HFFc6 (cell line): ENCODE measurements at regions not wholly inside any gene's neighbourhood (a gene's known extent, or its start where the extent isn't known, plus 50 kb on each side); places are given as distances from the start of the nearest gene placed in this dataset.
A peak's percentile ranks its signal among the peaks of the same experiment; 100 is the strongest.

ENCODE experiments used
- DNase-seq: peaks from one replicate; pipeline ENCODE4 v3.0.0-alpha.2; 2018
- H3K27ac Mint-ChIP-seq: 2 replicates; pipeline ENCODE4 v1.8.0; 2020; ENCODE audit warnings: mild to moderate bottlenecking, mixed read lengths
- H3K27me3 Mint-ChIP-seq: 2 replicates; pipeline ENCODE4 v1.8.0; 2021; ENCODE audit warnings: mild to moderate bottlenecking, moderate library complexity, mixed read lengths; ENCODE audit not compliant: insufficient read depth
- H3K36me3 Mint-ChIP-seq: 2 replicates; pipeline ENCODE4 v1.8.0; 2021; ENCODE audit warnings: low read depth, mixed read lengths
- H3K4me1 Mint-ChIP-seq: 2 replicates; pipeline ENCODE4 v1.8.0; 2020; ENCODE audit warnings: low read depth, mixed read lengths
- H3K4me3 Mint-ChIP-seq: 2 replicates; pipeline ENCODE4 v1.8.0; 2020; ENCODE audit warnings: mild to moderate bottlenecking, moderate library complexity, mixed read lengths
- H3K9me3 Mint-ChIP-seq: 2 replicates; pipeline ENCODE4 v1.8.0; 2020; ENCODE audit warnings: mild to moderate bottlenecking, mixed read lengths
- TF ChIP-seq, protein P1 (sequence below): fragments of 200-600 bp; sonication (generic); IDR thresholded peaks from 2 replicates; pipeline ENCODE4 v1.5.0; 2021; ENCODE audit warnings: antibody characterized with exemption, mild to moderate bottlenecking

DNA sequence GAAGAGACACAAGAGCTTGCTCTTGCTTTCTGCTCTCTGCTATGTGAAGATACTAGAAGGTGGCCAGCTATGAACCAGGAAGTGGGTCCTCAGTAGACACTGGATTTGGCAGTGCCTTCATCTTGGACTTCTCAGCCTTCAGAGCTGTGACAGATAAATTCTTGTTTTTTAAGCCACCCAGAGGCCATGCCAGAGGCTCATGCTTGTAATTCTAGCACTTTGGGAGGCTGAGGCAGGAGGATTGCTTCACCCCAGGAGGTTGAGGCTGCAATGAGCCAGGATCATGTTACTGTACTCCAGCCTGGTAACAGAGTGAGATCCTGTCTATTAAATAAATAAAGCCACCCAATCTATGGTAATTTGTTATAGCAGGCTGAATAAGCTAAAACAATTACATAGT lies 185.5 kb upstream of the SALL4 start:
- no peak for DNase-seq
- Mint-ChIP-seq H3K4me3 (no peak overlapping the region), H3K27me3 (peaks cover 2% of the 10 kb centered on the region), H3K36me3 (no peaks in the 10 kb centered on the region), H3K9me3 (no peaks in the 10 kb centered on the region), H3K27ac (no peak overlapping the region), H3K4me1 (peaks cover 16% of the 10 kb centered on the region)
- TF ChIP-seq, protein P1, sequence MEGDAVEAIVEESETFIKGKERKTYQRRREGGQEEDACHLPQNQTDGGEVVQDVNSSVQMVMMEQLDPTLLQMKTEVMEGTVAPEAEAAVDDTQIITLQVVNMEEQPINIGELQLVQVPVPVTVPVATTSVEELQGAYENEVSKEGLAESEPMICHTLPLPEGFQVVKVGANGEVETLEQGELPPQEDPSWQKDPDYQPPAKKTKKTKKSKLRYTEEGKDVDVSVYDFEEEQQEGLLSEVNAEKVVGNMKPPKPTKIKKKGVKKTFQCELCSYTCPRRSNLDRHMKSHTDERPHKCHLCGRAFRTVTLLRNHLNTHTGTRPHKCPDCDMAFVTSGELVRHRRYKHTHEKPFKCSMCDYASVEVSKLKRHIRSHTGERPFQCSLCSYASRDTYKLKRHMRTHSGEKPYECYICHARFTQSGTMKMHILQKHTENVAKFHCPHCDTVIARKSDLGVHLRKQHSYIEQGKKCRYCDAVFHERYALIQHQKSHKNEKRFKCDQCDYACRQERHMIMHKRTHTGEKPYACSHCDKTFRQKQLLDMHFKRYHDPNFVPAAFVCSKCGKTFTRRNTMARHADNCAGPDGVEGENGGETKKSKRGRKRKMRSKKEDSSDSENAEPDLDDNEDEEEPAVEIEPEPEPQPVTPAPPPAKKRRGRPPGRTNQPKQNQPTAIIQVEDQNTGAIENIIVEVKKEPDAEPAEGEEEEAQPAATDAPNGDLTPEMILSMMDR = no peak

DNA sequence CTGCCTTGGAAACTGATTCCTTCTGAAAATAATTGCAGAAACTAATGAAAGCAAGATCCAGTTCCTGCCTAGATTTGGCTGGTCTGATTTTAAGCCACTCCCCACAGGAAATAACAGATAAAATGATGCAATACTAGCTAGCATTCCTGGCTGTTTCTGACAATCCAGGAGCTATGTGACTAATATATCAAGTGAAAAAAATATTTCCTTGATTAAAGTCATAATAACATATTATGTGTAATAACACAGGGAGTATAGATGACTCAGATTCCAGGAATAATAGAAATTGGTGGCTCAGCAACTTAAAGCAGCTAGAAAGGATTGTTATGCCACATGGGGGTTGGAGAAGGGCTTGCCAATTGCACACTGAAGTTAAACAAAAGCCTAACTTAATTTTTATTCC lies 182.7 kb upstream of the SALL4 start:
- Mint-ChIP-seq H3K27ac (peak overlapping the region; percentile 59), H3K27me3 (peaks cover 2% of the 10 kb centered on the region), H3K4me3 (peak overlapping the region; percentile 12; the same call in 1 of the 2 replicates), H3K9me3 (no peaks in the 10 kb centered on the region), H3K4me1 (peaks cover 16% of the 10 kb centered on the region), H3K36me3 (no peaks in the 10 kb centered on the region)
- DNase-seq = peak; percentile 96
- TF ChIP-seq, protein P1 = no peak

DNA sequence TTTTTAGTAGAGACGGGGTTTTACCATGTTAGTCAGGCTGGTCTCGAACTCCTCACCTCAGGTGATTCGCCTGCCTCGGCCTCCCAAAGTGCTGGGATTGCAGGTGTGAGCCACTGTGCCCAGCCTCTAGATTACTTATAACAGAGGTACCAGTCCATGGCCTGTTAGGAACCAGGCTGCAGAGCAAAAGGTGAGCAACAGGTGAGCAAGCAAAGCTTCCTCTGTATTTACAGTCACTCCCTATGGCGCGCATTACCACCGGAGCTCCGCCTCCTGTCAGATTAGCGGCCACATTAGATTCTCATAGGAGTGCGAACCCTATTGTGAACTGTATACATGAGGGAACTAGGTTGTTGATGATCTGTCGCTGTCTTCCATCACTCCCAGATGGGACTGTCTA lies 178.0 kb upstream of the SALL4 start:
- peaks cover 2% of the 10 kb centered on the region; the same call in 1 of the 2 replicates for H3K27me3 Mint-ChIP-seq
- H3K36me3 Mint-ChIP-seq = peaks cover 4% of the 10 kb centered on the region
- no peak overlapping the region for H3K4me3 Mint-ChIP-seq
- DNase-seq = no peak
- no peak overlapping the region for H3K27ac Mint-ChIP-seq
- H3K4me1 Mint-ChIP-seq = peaks cover 9% of the 10 kb centered on the region
- peaks cover 8% of the 10 kb centered on the region for H3K9me3 Mint-ChIP-seq
- TF ChIP-seq, protein P1 = no peak

DNA sequence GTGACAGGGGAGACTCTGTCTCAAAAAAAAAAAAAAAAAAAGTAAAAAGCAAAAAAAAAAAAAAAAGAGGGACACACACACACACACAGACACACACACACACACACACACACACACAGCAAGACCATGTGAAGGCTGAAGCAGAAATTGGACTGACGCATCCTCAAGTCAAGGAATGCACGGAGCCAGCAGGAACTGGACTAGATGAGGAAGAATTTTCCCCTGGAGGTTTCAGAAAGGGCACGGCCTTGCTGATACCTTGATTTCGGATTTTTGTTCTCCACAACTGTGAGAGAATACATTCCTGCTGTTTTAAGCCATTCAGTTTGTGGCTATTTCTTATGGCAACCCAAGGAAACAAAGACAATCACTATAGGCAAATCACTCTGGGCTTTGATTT lies 176.9 kb upstream of the SALL4 start:
- Mint-ChIP-seq H3K36me3 (peaks cover 4% of the 10 kb centered on the region), H3K4me3 (no peak overlapping the region), H3K9me3 (peaks cover 8% of the 10 kb centered on the region), H3K4me1 (no peaks in the 10 kb centered on the region), H3K27ac (no peak overlapping the region), H3K27me3 (peaks cover 2% of the 10 kb centered on the region; the same call in 1 of the 2 replicates)
- no peak for DNase-seq
- TF ChIP-seq, protein P1 = no peak

DNA sequence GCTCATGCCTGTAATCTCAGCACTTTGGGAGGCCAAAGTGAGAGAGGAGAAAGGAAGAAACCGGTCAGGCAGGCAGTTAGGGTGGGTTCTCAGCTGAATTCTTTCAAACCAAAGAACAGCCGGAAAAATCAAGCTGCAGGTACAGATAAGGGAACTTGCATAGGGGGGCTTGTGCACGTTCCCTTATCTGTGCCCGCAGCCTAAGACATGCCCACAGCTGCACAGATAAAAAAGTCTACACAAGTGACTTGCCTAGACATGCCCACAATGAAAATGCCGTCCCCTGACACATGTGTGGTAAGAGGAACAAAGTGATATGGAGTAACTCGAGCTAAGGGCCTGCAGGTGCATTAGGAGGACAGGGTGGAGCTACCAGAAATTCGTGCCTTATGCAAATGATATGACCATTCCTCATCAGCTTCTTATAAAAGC lies 175.8 kb upstream of the SALL4 start:
- Mint-ChIP-seq H3K36me3 (peaks cover 4% of the 10 kb centered on the region), H3K27ac (no peak overlapping the region), H3K4me3 (no peak overlapping the region), H3K9me3 (peaks cover 8% of the 10 kb centered on the region), H3K4me1 (no peaks in the 10 kb centered on the region), H3K27me3 (peaks cover 2% of the 10 kb centered on the region; the same call in 1 of the 2 replicates)
- no peak for DNase-seq
- TF ChIP-seq, protein P1 = no peak

DNA sequence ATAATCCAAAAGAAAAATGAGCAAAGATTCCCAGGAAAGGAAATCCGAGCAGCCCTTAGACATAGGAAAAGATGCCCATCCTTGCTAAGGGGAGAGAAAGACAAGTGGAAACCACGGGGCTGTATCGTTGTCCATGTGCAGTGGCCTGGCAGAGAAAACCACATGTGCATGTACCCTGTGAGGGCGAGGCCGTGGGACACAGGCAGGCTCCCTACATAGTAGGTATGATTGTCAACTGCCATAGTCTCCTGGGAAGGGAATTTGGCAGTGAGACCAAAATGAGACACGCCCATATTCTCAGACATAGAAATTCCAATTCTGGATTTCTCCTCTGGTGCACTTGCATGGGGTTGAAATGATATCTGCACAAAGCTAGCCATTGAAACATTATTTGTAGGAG lies 169.7 kb upstream of the SALL4 start:
- no peak for DNase-seq
- Mint-ChIP-seq H3K27me3 (peaks cover 2% of the 10 kb centered on the region; the same call in 1 of the 2 replicates), H3K27ac (no peak overlapping the region), H3K36me3 (no peaks in the 10 kb centered on the region), H3K4me3 (no peak overlapping the region), H3K4me1 (no peaks in the 10 kb centered on the region), H3K9me3 (peaks cover under 1% of the 10 kb centered on the region; the same call in 1 of the 2 replicates)
- TF ChIP-seq, protein P1 = no peak
